Spleen (tissue), 11 donors: ENCODE measurements at regions not wholly inside any gene's neighbourhood (a gene's known extent, or its start where the extent isn't known, plus 50 kb on each side); places are given as distances from the start of the nearest gene placed in this dataset.

Experiments
- DNase-seq: peaks from one replicate; pipeline ENCODE4 v3.0.0-alpha.2; 2020
- H3K27ac ChIP-seq, 8 donors: fragments of 200-600 bp; sonication (generic) in 7 of 8; 1 replicate in 4 of 8; 2 replicates in 4 of 8; pipeline versions ENCODE4 v1.5.0 to v1.8.0; 2016 to 2021; ENCODE audit warnings: inconsistent platforms in 4 of 8, mild to moderate bottlenecking in 4 of 8, moderate library complexity in 1 of 8
- H3K27me3 ChIP-seq, 7 donors: fragments of 200-600 bp; sonication (generic) in 6 of 7; replicated peaks in 1 of 7; 1 replicate in 4 of 7; 2 replicates in 3 of 7; pipeline versions ENCODE4 v1.5.0 to v1.8.0; 2016 to 2021; ENCODE audit warnings: inconsistent platforms in 3 of 7, mild to moderate bottlenecking in 1 of 7
- H3K36me3 ChIP-seq, 6 donors: fragments of 200-600 bp; sonication (generic) in 5 of 6; 1 replicate in 4 of 6; 2 replicates in 2 of 6; pipeline versions ENCODE4 v1.5.0 to v1.8.0; 2016 to 2021; ENCODE audit warnings: inconsistent platforms in 2 of 6
- H3K4me1 ChIP-seq, 6 donors: fragments of 200-600 bp; sonication (generic) in 5 of 6; 1 replicate in 3 of 6; 2 replicates in 3 of 6; pipeline versions ENCODE4 v1.5.0 to v1.8.0; 2016 to 2021; ENCODE audit warnings: inconsistent platforms in 3 of 6
- H3K4me3 ChIP-seq, 8 donors: fragments of 200-600 bp; sonication (generic) in 7 of 8; 1 replicate in 4 of 8; 2 replicates in 4 of 8; pipeline versions ENCODE4 v1.5.0 to v1.8.0; 2016 to 2021; ENCODE audit warnings: inconsistent platforms in 4 of 8, mild to moderate bottlenecking in 4 of 8, moderate library complexity in 2 of 8
- H3K9me3 ChIP-seq, 8 donors: fragments of 200-600 bp; sonication (generic) in 7 of 8; 1 replicate in 4 of 8; 2 replicates in 4 of 8; pipeline versions ENCODE4 v1.5.0 to v1.8.0; 2016 to 2021; ENCODE audit warnings: inconsistent platforms in 4 of 8
- POLR2A ChIP-seq, 3 donors: fragments of 450-650 bp; IDR thresholded peaks; one replicate each; pipeline ENCODE4 v1.5.1; 2017; ENCODE audit warnings: antibody characterized with exemption in 3 of 3, mild to moderate bottlenecking in 1 of 3
- POLR2AphosphoS5 ChIP-seq, 3 donors: sonication (generic); formaldehyde crosslinking; IDR thresholded peaks; one replicate each; pipeline ENCODE4 v1.5.1; 2017; ENCODE audit warnings: antibody characterized with exemption in 3 of 3
- WGBS, 5 donors: extraction: QIAGEN DNeasy Blood & Tissue Kit in 3 of 5; methylation state at CpG; one replicate each; pipeline versions ENCODE4 v1.1.5 to v1.1.7; 2013 to 2018; 5-methylcytosine and 5-hydroxymethylcytosine counted together
- intact Hi-C: fragments of 100-400 bp; cut with DNase I; formaldehyde crosslinking; loops from one replicate; pipeline ENCODE4 v1.15.0; 2023; ENCODE audit warnings: low total_unique reads
- TF ChIP-seq, protein P1 (sequence below), 11 experiments: fragments of 200-600 bp in 7 of 11; fragments of 450-650 bp in 4 of 11; sonication (generic) in 4 of 11; IDR thresholded peaks in 8 of 11; conservative IDR thresholded peaks in 3 of 11; 1 replicate in 7 of 11; 2 replicates in 4 of 11; pipeline versions ENCODE4 v1.4.0 to v1.8.0; 2016 to 2021; ENCODE audit warnings: antibody characterized with exemption in 11 of 11, inconsistent platforms in 4 of 11, mild to moderate bottlenecking in 1 of 11
- donor health status: healthy with polysubstance abuse.
- donor health status: DM: no; HTN: no; CAD: no; lungs with moderate emphysema.
- donor health status: DM: no; HTN: no; CAD: no.
- donor health status: Bipolar disorder and iron deficiency.
- donor health status: healthy.
- donor health status: DM: no; HTN: no; CAD: no.
- donor health status: DM: yes; HTN: yes; CAD: no.

DNA sequence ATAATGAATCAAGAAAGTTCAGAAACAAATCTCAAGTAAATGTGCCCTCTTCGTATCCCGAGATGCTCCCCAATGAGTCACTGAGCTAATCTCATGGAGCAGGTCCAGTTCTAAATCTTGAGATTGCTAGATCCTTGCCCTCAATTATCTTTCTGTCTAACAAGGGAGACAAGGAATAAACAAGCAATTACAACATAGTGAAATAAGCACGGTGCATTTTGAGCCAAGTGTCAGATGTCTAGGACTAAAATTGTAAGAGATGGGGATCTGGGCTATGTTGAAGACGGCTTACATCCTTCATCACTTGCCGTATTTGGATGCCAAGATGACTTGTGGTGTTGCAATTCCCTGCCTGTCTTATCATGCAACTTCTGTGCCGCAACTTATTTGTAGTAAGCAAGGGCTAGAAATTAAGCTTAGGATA is 56.5 kb upstream of the ADGRF1 start:
- 73 to 86% (median 78%) methylated on average over 6 of the region's 6 CpGs for WGBS, 5 donors
- Histone ChIP-seq H3K4me3 (no peak overlapping the region), H3K27me3 (no peaks in the 10 kb centered on the region), H3K36me3 (no peaks in the 10 kb centered on the region), H3K27ac (no peak overlapping the region), H3K9me3 (no peaks in the 10 kb centered on the region), H3K4me1 (peaks cover 6 to 18% (median 13%) of the 10 kb centered on the region in 6 donors)
- no peak for DNase-seq
- intact Hi-C loops = loop anchor here (10.0 kb wide), 1 partner anchor 206 kb away; the partner anchor contains the start of gene TNFRSF21
- TF ChIP-seq, protein P1, sequence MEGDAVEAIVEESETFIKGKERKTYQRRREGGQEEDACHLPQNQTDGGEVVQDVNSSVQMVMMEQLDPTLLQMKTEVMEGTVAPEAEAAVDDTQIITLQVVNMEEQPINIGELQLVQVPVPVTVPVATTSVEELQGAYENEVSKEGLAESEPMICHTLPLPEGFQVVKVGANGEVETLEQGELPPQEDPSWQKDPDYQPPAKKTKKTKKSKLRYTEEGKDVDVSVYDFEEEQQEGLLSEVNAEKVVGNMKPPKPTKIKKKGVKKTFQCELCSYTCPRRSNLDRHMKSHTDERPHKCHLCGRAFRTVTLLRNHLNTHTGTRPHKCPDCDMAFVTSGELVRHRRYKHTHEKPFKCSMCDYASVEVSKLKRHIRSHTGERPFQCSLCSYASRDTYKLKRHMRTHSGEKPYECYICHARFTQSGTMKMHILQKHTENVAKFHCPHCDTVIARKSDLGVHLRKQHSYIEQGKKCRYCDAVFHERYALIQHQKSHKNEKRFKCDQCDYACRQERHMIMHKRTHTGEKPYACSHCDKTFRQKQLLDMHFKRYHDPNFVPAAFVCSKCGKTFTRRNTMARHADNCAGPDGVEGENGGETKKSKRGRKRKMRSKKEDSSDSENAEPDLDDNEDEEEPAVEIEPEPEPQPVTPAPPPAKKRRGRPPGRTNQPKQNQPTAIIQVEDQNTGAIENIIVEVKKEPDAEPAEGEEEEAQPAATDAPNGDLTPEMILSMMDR (IDR thresholded peaks at IDR 0.05 in 8 of 11, conservative IDR thresholded peaks at IDR 0.05 in 3 of 11) = no peak
- TF ChIP-seq POLR2AphosphoS5 (IDR thresholded peaks at IDR 0.05) = peak in 1 of 3 donors; percentile 41

DNA sequence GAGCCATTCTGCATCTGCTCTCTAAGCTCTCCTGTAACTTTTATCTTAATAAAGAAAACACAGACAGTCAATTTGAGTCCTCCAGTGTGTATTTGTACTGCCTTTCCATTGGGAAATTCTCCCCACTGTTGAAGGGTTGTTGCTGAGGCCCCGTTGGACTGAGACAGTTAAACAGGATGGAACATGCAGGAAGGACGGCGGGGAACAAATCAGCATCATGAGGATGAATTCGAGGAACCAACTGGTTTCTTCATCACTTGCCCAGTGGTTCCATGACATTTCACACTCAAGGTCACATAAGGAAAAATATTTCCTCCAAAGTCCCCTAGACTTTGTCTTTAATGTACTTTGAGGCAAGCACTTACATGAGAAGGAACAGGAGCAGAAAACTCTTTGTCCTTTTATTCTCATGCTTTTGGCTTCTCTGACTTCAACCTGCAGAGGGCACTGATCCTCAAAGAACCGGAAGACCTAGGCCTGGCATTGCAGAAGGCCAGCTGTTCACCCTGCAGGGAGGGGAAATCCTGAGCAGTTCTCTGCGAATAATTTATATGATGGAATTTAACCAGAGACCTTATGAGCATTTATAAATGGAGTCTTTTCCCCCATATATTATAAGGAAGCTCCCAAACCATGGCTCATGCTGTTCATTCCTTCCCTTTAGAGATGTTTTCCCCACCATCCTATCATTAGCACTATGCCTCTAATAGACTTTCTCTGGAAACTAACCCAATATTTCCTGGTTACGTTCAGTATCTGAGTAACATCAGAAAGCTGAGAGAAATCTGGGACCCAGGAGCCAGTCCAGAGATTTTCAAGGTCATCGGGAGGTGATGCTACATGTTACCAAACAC is 55.2 kb upstream of the ADGRF1 start:
- peaks cover 6 to 16% (median 11%) of the 10 kb centered on the region in 6 donors for H3K4me1 ChIP-seq
- no peak overlapping the region for H3K4me3 ChIP-seq
- H3K27ac ChIP-seq = no peak overlapping the region
- intact Hi-C loops = loop anchor here (10.0 kb wide), 1 partner anchor 207 kb away; the partner anchor contains the start of gene TNFRSF21
- WGBS, 5 donors = 37 to 51% (median 41%) methylated on average over 8 of the region's 8 CpGs
- H3K36me3 ChIP-seq = no peaks in the 10 kb centered on the region
- no peaks in the 10 kb centered on the region for H3K9me3 ChIP-seq
- DNase-seq = no peak
- H3K27me3 ChIP-seq = no peaks in the 10 kb centered on the region
- TF ChIP-seq POLR2AphosphoS5 (IDR thresholded peaks at IDR 0.05) (peak in 1 of 3 donors; percentile 40), POLR2A (IDR thresholded peaks at IDR 0.05) (no peak)
- TF ChIP-seq, protein P1 (IDR thresholded peaks at IDR 0.05 in 8 of 11, conservative IDR thresholded peaks at IDR 0.05 in 3 of 11) = peak in 9 of 11 experiments; percentile 14 to 66 (median 56)

DNA sequence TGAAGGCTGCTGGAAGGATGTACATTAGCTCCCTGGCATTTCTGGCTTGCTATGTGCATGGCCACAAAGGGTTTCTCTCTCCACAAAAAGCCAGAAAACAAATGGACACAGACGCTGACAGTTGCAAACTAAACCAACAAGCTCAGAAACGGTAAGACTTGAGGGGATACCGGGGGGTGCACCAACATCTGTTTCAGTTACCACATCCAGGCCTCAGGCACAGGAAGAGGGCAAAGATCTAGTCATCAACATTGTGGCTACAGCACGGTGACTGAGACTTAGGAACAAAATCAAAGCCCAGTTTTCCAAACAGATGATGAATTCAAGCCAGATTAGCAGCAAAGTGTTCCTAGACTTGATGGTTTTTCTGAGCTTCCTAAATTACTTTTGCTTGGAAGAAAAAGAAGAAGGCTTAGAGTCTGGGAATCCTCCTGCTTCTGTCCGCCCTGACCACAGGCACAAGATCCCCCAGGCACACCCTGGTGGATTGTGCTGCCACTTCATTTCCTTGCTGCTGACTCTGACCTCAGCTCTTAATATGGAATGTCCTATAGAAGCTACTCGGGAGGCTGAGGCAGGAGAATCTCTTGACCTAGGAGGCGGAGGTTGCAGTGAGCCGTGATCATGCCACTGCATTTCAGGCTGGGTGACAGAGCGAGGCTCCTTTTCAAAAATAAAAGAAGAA is 54.2 kb upstream of the ADGRF1 start:
- no peak for DNase-seq
- 61 to 80% (median 66%) methylated on average over 9 of the region's 9 CpGs for WGBS, 5 donors
- no peaks in the 10 kb centered on the region for H3K9me3 ChIP-seq
- intact Hi-C loops = loop anchor here (10.0 kb wide), 1 partner anchor 208 kb away; the partner anchor contains the start of gene TNFRSF21
- H3K4me3 ChIP-seq = no peak overlapping the region
- H3K4me1 ChIP-seq = peaks cover 6 to 16% (median 11%) of the 10 kb centered on the region in 6 donors
- H3K36me3 ChIP-seq = no peaks in the 10 kb centered on the region
- no peaks in the 10 kb centered on the region for H3K27me3 ChIP-seq
- no peak overlapping the region for H3K27ac ChIP-seq
- TF ChIP-seq POLR2AphosphoS5 (IDR thresholded peaks at IDR 0.05) (no peak), POLR2A (IDR thresholded peaks at IDR 0.05) (no peak)
- TF ChIP-seq, protein P1 (IDR thresholded peaks at IDR 0.05 in 8 of 11, conservative IDR thresholded peaks at IDR 0.05 in 3 of 11) = no peak
